Endothelial cell of umbilical vein (primary cell): ENCODE measurements at regions not wholly inside any gene's neighbourhood (a gene's known extent, or its start where the extent isn't known, plus 50 kb on each side); places are given as distances from the start of the nearest gene placed in this dataset.

Experiments used
- BruUV-seq: library from RNA; stranded (reverse); fragments of 400-500 nt; replicated peaks from 2 replicates; lab custom pipeline; 2021; lab: Mats Ljungman, UMichigan
- CTCF ChIA-PET: fragments of 300-600, 350-600 bp; sonication (Branson Sonifier 250); formaldehyde crosslinking; loops from one replicate; lab custom pipeline; 2021; ENCODE audit warnings: antibody characterized with exemption, inconsistent platforms; lab: Charles Lee
- POLR2A ChIA-PET: fragments of 300-600, 350-600 bp; sonication (Branson Sonifier 250); formaldehyde crosslinking; loops from one replicate; lab custom pipeline; 2021; ENCODE audit warnings: antibody characterized with exemption, inconsistent platforms; lab: Charles Lee
- DNase-seq: peaks from one replicate; pipeline ENCODE4 v3.0.0-alpha.2; 2011; ENCODE audit warnings: low read depth, low spot score
- FAIRE-seq: peaks from 2 replicates; lab custom pipeline; 2011; peaks lifted over from hg19 to GRCh38; lab: Jason Lieb, UNC
- H2AFZ ChIP-seq: 2 replicates; pipeline ENCODE4 v1.6.0; 2012; ENCODE audit warnings: low read depth, low read length, control low read depth, inconsistent platforms
- H3K27ac ChIP-seq: 2 replicates; pipeline ENCODE4 v1.5.1; 2011; ENCODE audit warnings: low read depth, mild to moderate bottlenecking, control low read depth, low read length, moderate library complexity; ENCODE audit not compliant: insufficient read depth
- H3K27me3 ChIP-seq, 2 experiments: 2 replicates each; pipeline versions ENCODE4 v1.6.0 to v1.6.1; 2011; ENCODE audit warnings: low read length in 2 of 2, mixed read lengths in 1 of 2; ENCODE audit not compliant: control insufficient read depth in 2 of 2, insufficient read depth in 2 of 2
- H3K36me3 ChIP-seq, 2 experiments: 2 replicates in 1 of 2; 3 replicates in 1 of 2; pipeline ENCODE4 v1.5.1; 2011; ENCODE audit warnings: low read length in 2 of 2, mild to moderate bottlenecking in 1 of 2, moderate library complexity in 1 of 2; ENCODE audit not compliant: control insufficient read depth in 2 of 2, insufficient read depth in 2 of 2; ENCODE audit errors: extremely low read depth in 1 of 2
- H3K4me1 ChIP-seq: 3 replicates; pipeline ENCODE4 v1.5.1; 2011; ENCODE audit warnings: mild to moderate bottlenecking, low read length; ENCODE audit not compliant: control insufficient read depth, insufficient read depth; ENCODE audit errors: extremely low read depth
- H3K4me2 ChIP-seq: 2 replicates; pipeline ENCODE4 v1.6.1; 2011; ENCODE audit warnings: low read length, control low read depth, mixed read lengths; ENCODE audit not compliant: insufficient read depth
- H3K4me3 ChIP-seq, 3 experiments: fragments of 200-600 bp in 1 of 3; sonication (generic), shearing (Covaris generic) in 1 of 3; replicated peaks in 1 of 3; 2 replicates each; pipeline ENCODE4 v1.5.1; 2011 to 2016; ENCODE audit warnings: control low read depth in 3 of 3, low read length in 3 of 3, mild to moderate bottlenecking in 2 of 3, inconsistent platforms in 1 of 3, low read depth in 1 of 3, moderate library complexity in 1 of 3; ENCODE audit not compliant: insufficient read depth in 1 of 3
- H3K79me2 ChIP-seq: 2 replicates; pipeline ENCODE4 v1.6.0; 2012; ENCODE audit warnings: low read length, inconsistent platforms; ENCODE audit not compliant: control insufficient read depth, insufficient read depth
- H3K9ac ChIP-seq: replicated peaks from 2 replicates; pipeline ENCODE3; 2011; ENCODE audit warnings: low read length, control low read depth; ENCODE audit not compliant: insufficient read depth; ENCODE audit errors: extremely low read depth
- H3K9me1 ChIP-seq: replicated peaks from 3 replicates; pipeline ENCODE4 v1.6.0; 2011; ENCODE audit warnings: mild to moderate bottlenecking, low read length; ENCODE audit not compliant: control insufficient read depth, insufficient read depth; ENCODE audit errors: extremely low read depth
- H3K9me3 ChIP-seq: replicated peaks from 2 replicates; pipeline ENCODE4 v1.5.1; 2012; ENCODE audit warnings: low read length, inconsistent platforms; ENCODE audit not compliant: control insufficient read depth, insufficient read depth
- H4K20me1 ChIP-seq: replicated peaks from 2 replicates; pipeline ENCODE3; 2011; ENCODE audit warnings: mild to moderate bottlenecking, low read length; ENCODE audit not compliant: control insufficient read depth, insufficient read depth; ENCODE audit errors: extremely low read depth
- EZH2 ChIP-seq: IDR thresholded peaks from 2 replicates; pipeline ENCODE4 v1.6.1; 2012; ENCODE audit warnings: borderline replicate concordance, low read depth, mild to moderate bottlenecking, moderate library complexity, low read length, inconsistent platforms; ENCODE audit not compliant: severe bottlenecking
- FOS ChIP-seq: IDR thresholded peaks from 2 replicates; pipeline ENCODE4 v1.6.1; 2011; ENCODE audit warnings: mild to moderate bottlenecking, low read length, moderate library complexity, borderline replicate concordance; ENCODE audit not compliant: insufficient read depth
- GATA2 ChIP-seq: IDR thresholded peaks from 2 replicates; pipeline ENCODE4 v1.7.0; 2011; ENCODE audit warnings: low read depth, mild to moderate bottlenecking, moderate library complexity, mixed read lengths, low read length; ENCODE audit not compliant: insufficient read length, insufficient read depth
- JUN ChIP-seq: IDR thresholded peaks from 2 replicates; pipeline ENCODE4 v1.6.1; 2011; ENCODE audit warnings: borderline replicate concordance, low read depth; ENCODE audit not compliant: insufficient read length, insufficient read depth
- MYC ChIP-seq: IDR thresholded peaks from one replicate; pipeline ENCODE4 v1.6.1; 2011; ENCODE audit warnings: mild to moderate bottlenecking, low read depth, low read length
- POLR2A ChIP-seq: IDR thresholded peaks from 2 replicates; pipeline ENCODE4 v1.6.1; 2012; ENCODE audit warnings: low read depth, mild to moderate bottlenecking, control low read depth, low read length
- POLR2AphosphoS5 ChIP-seq: IDR thresholded peaks from 2 replicates; pipeline ENCODE4 v1.6.1; 2012; ENCODE audit warnings: low read depth, mild to moderate bottlenecking, control low read depth, low read length, moderate library complexity; ENCODE audit not compliant: insufficient read depth
- dilution Hi-C: fragments of 300-500 bp; cut with MboI; formaldehyde crosslinking; loops from one replicate; pipeline ENCODE4 v1.15.0; 2019; ENCODE audit warnings: low sequenced_read_pairs; ENCODE audit not compliant: extremely low pct_ligation_motif_present
- intact Hi-C: fragments of 100-400 bp; cut with micrococcal nuclease; formaldehyde crosslinking; loops from one replicate; pipeline ENCODE4 v1.10.0; 2022
- TF ChIP-seq, protein P1 (sequence below): IDR thresholded peaks from 2 replicates; pipeline ENCODE4 v1.6.1; 2011; ENCODE audit not compliant: insufficient read depth, insufficient read length
- TF ChIP-seq, protein P2 (sequence below), 2 donors: IDR thresholded peaks; 1 replicate in 1 of 2; 2 replicates in 1 of 2; pipeline ENCODE4 v1.5.1; 2011; ENCODE audit warnings: low read length in 2 of 2, mild to moderate bottlenecking in 2 of 2, moderate library complexity in 2 of 2, control low read depth in 1 of 2, inconsistent platforms in 1 of 2, low read depth in 1 of 2; ENCODE audit not compliant: insufficient read depth in 1 of 2; ENCODE audit errors: extremely low read depth in 1 of 2

DNA sequence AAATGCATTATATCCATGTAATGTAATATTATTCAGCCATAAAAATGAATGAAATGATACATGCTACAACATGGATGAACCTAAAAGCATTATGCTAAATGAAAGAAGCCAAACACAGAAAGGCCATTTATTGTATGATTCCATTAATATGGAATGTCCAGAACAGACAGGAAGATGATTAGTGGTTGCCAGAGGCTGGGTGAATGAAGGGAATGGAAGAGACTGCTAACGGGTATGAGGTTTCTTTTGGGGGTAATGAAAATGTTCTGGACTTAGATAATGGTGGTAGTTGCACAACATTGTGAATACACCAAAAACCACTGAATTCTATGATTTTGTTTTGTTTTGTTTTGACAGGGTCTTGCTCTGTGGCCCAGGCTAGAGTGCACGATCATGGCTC, 61.6 kb upstream of the MAP4 start:
- dilution Hi-C loops, result no loop called here
- no peak overlapping the region for H3K4me2 ChIP-seq

More for the DNA sequence above, 61.6 kb upstream of the MAP4 start:
- Histone ChIP-seq H3K27me3 (no peaks in the 10 kb centered on the region), H3K36me3 (no peaks in the 10 kb centered on the region), H3K27ac (no peak overlapping the region), H4K20me1 (peaks cover 6% of the 10 kb centered on the region), H3K4me1 (peaks cover 5% of the 10 kb centered on the region), H3K4me3 (no peak overlapping the region), H3K79me2 (peaks cover 98% of the 10 kb centered on the region), H3K9me3 (no peaks in the 10 kb centered on the region), H3K9ac (no peak overlapping the region), H3K9me1 (no peaks in the 10 kb centered on the region), H2AFZ (no peak overlapping the region)
- no TSS peak for BruUV-seq
- FAIRE-seq, result no peak
- intact Hi-C loops, result no loop called here
- CTCF ChIA-PET, result interaction anchor here (1.3 kb wide), 1 partner anchor 73 kb away, joined by 3 read pairs; no protein-coding TSS in a partner anchor
- DNase-seq, result no peak
- TF ChIP-seq JUN (no peak), POLR2AphosphoS5 (no peak), FOS (no peak), EZH2 (no peak), POLR2A (no peak), MYC (no peak), GATA2 (no peak)
- TF ChIP-seq, protein P1, sequence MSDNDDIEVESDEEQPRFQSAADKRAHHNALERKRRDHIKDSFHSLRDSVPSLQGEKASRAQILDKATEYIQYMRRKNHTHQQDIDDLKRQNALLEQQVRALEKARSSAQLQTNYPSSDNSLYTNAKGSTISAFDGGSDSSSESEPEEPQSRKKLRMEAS, result no peak
- TF ChIP-seq, protein P2, sequence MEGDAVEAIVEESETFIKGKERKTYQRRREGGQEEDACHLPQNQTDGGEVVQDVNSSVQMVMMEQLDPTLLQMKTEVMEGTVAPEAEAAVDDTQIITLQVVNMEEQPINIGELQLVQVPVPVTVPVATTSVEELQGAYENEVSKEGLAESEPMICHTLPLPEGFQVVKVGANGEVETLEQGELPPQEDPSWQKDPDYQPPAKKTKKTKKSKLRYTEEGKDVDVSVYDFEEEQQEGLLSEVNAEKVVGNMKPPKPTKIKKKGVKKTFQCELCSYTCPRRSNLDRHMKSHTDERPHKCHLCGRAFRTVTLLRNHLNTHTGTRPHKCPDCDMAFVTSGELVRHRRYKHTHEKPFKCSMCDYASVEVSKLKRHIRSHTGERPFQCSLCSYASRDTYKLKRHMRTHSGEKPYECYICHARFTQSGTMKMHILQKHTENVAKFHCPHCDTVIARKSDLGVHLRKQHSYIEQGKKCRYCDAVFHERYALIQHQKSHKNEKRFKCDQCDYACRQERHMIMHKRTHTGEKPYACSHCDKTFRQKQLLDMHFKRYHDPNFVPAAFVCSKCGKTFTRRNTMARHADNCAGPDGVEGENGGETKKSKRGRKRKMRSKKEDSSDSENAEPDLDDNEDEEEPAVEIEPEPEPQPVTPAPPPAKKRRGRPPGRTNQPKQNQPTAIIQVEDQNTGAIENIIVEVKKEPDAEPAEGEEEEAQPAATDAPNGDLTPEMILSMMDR (IDR thresholded peaks at IDR 0.05; ENCODE audit: extremely low read depth in 1 of 2, insufficient read depth in 1 of 2, low read depth in 1 of 2, low read length in 2 of 2), result no peak
- POLR2A ChIA-PET, result no interaction called here
